Adrenal gland (tissue), 5 donors: ENCODE measurements at regions not wholly inside any gene's neighbourhood (a gene's known extent, or its start where the extent isn't known, plus 50 kb on each side); places are given as distances from the start of the nearest gene placed in this dataset.

Source experiments
- CTCF ChIP-seq, 6 experiments: fragments of 450-650 bp in 4 of 6; fragments of 200-600 bp in 2 of 6; sonication (generic) in 1 of 6; IDR thresholded peaks; 1 replicate in 5 of 6; 2 replicates in 1 of 6; pipeline versions ENCODE4 v1.5.1 to v1.8.0; 2016 to 2021; ENCODE audit warnings: antibody characterized with exemption in 6 of 6, mild to moderate bottlenecking in 2 of 6, moderate library complexity in 1 of 6
- POLR2A ChIP-seq, 2 donors: fragments of 450-650 bp; IDR thresholded peaks; one replicate each; pipeline ENCODE4 v1.6.1; 2017; ENCODE audit warnings: antibody characterized with exemption in 2 of 2, mild to moderate bottlenecking in 2 of 2, moderate library complexity in 1 of 2
- donor health status: DM: no; HTN: no; CAD: no.

GRCh38 chr11:92505689-92506088 lies 281.1 kb downstream of the FAT3 start:
- TF ChIP-seq CTCF (IDR thresholded peaks at IDR 0.05), result no peak
- TF ChIP-seq POLR2A (IDR thresholded peaks at IDR 0.05), result no peak
